ENCODE measurements at regions not wholly inside any gene's neighbourhood (a gene's known extent, or its start where the extent isn't known, plus 50 kb on each side); places are given as distances from the start of the nearest gene placed in this dataset.

- no peak for DNase-seq
These were observed 208.3 kb downstream of the TLE1 start for GRCh38 chr9:81480828-81481604.

- no peak for DNase-seq
These were observed 209.8 kb downstream of the TLE1 start for GRCh38 chr9:81479573-81479972.

- no peak for DNase-seq
These were observed 211.7 kb downstream of the TLE1 start for GRCh38 chr9:81477669-81478068.

- DNase-seq = no peak
These were observed 212.4 kb downstream of the TLE1 start for GRCh38 chr9:81476813-81477490.

- no peak for DNase-seq
These were observed 214.6 kb downstream of the TLE1 start for GRCh38 chr9:81474792-81475191.

GRCh38 chr9:81474125-81474524 lies 215.2 kb downstream of the TLE1 start:
- no peak for DNase-seq

- no peak for DNase-seq
These were observed 215.6 kb downstream of the TLE1 start for GRCh38 chr9:81473708-81474107.

GRCh38 chr9:81473206-81473605 lies 216.1 kb downstream of the TLE1 start:
- no peak for DNase-seq

GRCh38 chr9:81472701-81473100 lies 216.6 kb downstream of the TLE1 start:
- no peak for DNase-seq

- no peak for DNase-seq
These were observed 218.5 kb downstream of the TLE1 start for GRCh38 chr9:81470864-81471263.

- DNase-seq = no peak
These were observed 221.2 kb downstream of the TLE1 start for GRCh38 chr9:81468084-81468595.

- DNase-seq = no peak
These were observed 222.4 kb downstream of the TLE1 start for GRCh38 chr9:81466981-81467380.

- DNase-seq = no peak
These were observed 223.8 kb downstream of the TLE1 start for GRCh38 chr9:81465468-81466011.

GRCh38 chr9:81462801-81463200 lies 226.5 kb downstream of the TLE1 start:
- DNase-seq = no peak

- no peak for DNase-seq
These were observed 228.2 kb downstream of the TLE1 start for GRCh38 chr9:81461196-81461595.

GRCh38 chr9:81460693-81461092 lies 228.7 kb downstream of the TLE1 start:
- no peak for DNase-seq

GRCh38 chr9:81459591-81459990 lies 229.8 kb downstream of the TLE1 start:
- DNase-seq = no peak

- DNase-seq = no peak
These were observed 232.8 kb downstream of the TLE1 start for GRCh38 chr9:81456431-81457006.

GRCh38 chr9:81455462-81456219 lies 233.7 kb downstream of the TLE1 start:
- DNase-seq = no peak

- DNase-seq = no peak
These were observed 243.9 kb downstream of the TLE1 start for GRCh38 chr9:81445331-81445921.

GRCh38 chr9:81431641-81432040 lies 257.7 kb downstream of the TLE1 start:
- DNase-seq = no peak

- DNase-seq = no peak
These were observed 258.6 kb downstream of the TLE1 start for GRCh38 chr9:81430727-81431126.
